OCI-LY7 (cell line): ENCODE measurements at regions not wholly inside any gene's neighbourhood (a gene's known extent, or its start where the extent isn't known, plus 50 kb on each side); places are given as distances from the start of the nearest gene placed in this dataset.
"Not testable (repeated sequence)": the region's sequence is repeated elsewhere in the genome, so short reads cannot be mapped to it uniquely, and the experiment has no call there.

Experiments
- BruUV-seq: library from RNA; stranded (reverse); fragments of 400-500 nt; replicated peaks from 2 replicates; lab custom pipeline; 2021; lab: Mats Ljungman, UMichigan
- CTCF ChIA-PET: fragments of 300-600 bp; sonication (Branson Sonifier 250); formaldehyde crosslinking; loops from one replicate; lab custom pipeline; 2022; ENCODE audit warnings: antibody characterized with exemption; ENCODE audit not compliant: unreplicated experiment; lab: Charles Lee
- POLR2A ChIA-PET: fragments of 300-600 bp; sonication (Branson Sonifier 250); formaldehyde crosslinking; loops from one replicate; lab custom pipeline; 2022; ENCODE audit warnings: antibody characterized with exemption; lab: Charles Lee
- DNase-seq: peaks from one replicate; pipeline ENCODE4 v3.0.0-alpha.2; 2015; ENCODE audit warnings: low spot score
- H2AFZ ChIP-seq: fragments of 200-600 bp; sonication (generic), shearing (Covaris generic); 2 replicates; pipeline ENCODE4 v1.6.1; 2014; ENCODE audit warnings: mild to moderate bottlenecking, antibody characterized with exemption, low read length, moderate library complexity
- H3K27ac ChIP-seq: fragments of 200-600 bp; sonication (generic); 2 replicates; pipeline ENCODE4 v1.5.1; 2014; ENCODE audit warnings: mixed run types, low read depth, mild to moderate bottlenecking, moderate library complexity, low read length, inconsistent platforms; ENCODE audit not compliant: poor library complexity, severe bottlenecking
- H3K36me3 ChIP-seq: fragments of 200-600 bp; sonication (generic); 2 replicates; pipeline ENCODE4 v1.6.1; 2014; ENCODE audit warnings: mild to moderate bottlenecking, antibody characterized with exemption, low read length, moderate library complexity, mixed read lengths; ENCODE audit not compliant: insufficient read depth
- H3K4me1 ChIP-seq: fragments of 200-600 bp; sonication (generic); 2 replicates; pipeline ENCODE4 v1.5.1; 2014; ENCODE audit warnings: mild to moderate bottlenecking, low read length; ENCODE audit not compliant: insufficient read depth, poor library complexity, severe bottlenecking
- H3K4me2 ChIP-seq: fragments of 200-600 bp; sonication (generic); 2 replicates; pipeline ENCODE4 v1.6.1; 2014; ENCODE audit warnings: mild to moderate bottlenecking, low read length
- H3K4me3 ChIP-seq: fragments of 200-600 bp; sonication (generic); 2 replicates; pipeline ENCODE4 v1.5.1; 2014; ENCODE audit warnings: mild to moderate bottlenecking, low read depth, low read length; ENCODE audit not compliant: poor library complexity, severe bottlenecking
- H3K79me2 ChIP-seq: fragments of 200-600 bp; sonication (generic); 2 replicates; pipeline ENCODE4 v1.6.1; 2016; ENCODE audit warnings: low read depth, mild to moderate bottlenecking, low read length, moderate library complexity, mixed read lengths; ENCODE audit not compliant: insufficient read depth
- H3K9me2 ChIP-seq: fragments of 200-600 bp; sonication (generic); 2 replicates; pipeline ENCODE4 v1.6.1; 2016; ENCODE audit warnings: mild to moderate bottlenecking, low read length, mixed read lengths; ENCODE audit not compliant: insufficient read depth
- H3K9me3 ChIP-seq: fragments of 200-600 bp; sonication (generic); 2 replicates; pipeline ENCODE4 v1.6.1; 2014; ENCODE audit warnings: mild to moderate bottlenecking, mixed run types, low read length, mixed read lengths
- H4K20me1 ChIP-seq: fragments of 200-600 bp; sonication (generic); 2 replicates; pipeline ENCODE4 v1.6.1; 2014; ENCODE audit warnings: mild to moderate bottlenecking, antibody characterized with exemption, low read length, moderate library complexity, mixed read lengths; ENCODE audit not compliant: insufficient read depth
- EZH2phosphoT487 ChIP-seq: fragments of 200-600 bp; sonication (generic); IDR thresholded peaks from 2 replicates; pipeline ENCODE4 v1.6.1; 2018; ENCODE audit warnings: low read depth, borderline replicate concordance, mild to moderate bottlenecking, mixed run types, antibody characterized with exemption, low read length, moderate library complexity, mixed read lengths
- intact Hi-C: fragments of 100-400 bp; cut with micrococcal nuclease; formaldehyde crosslinking; loops from one replicate; pipeline ENCODE4 v1.10.0; 2022; ENCODE audit not compliant: unreplicated experiment
- TF ChIP-seq, protein P1 (sequence below): fragments of 200-600 bp; sonication (generic); conservative IDR thresholded peaks from 2 replicates; pipeline ENCODE4 v1.5.1; 2014; ENCODE audit warnings: mild to moderate bottlenecking, antibody characterized with exemption, low read length, moderate library complexity, mixed read lengths

DNA sequence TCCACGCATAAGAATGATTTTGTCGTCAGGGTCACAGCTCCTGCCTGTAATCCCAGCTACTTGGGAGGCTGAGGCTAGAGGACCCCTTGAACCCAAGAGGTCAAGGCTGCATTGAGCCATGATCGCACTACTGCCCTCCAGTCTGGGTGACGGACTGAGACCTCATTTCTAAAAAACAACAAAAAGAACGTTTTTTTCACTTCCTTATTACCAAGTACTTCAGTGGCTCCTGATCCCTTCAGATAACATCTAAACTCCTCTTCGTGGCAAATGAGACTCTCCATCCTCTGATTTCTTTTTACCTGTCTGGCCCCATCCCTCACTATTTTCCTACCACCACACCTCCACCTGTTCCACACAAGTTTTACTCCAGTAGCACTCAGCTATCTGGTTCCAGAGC, 105.4 kb upstream of the TLK1 start:
- Histone ChIP-seq H3K9me3 (no peaks in the 10 kb centered on the region), H3K4me2 (peak overlapping the region; percentile 36), H3K79me2 (no peaks in the 10 kb centered on the region), H3K4me1 (peaks cover 28% of the 10 kb centered on the region), H2AFZ (peak overlapping the region; percentile 96), H3K9me2 (no peaks in the 10 kb centered on the region), H3K36me3 (no peaks in the 10 kb centered on the region), H3K27ac (peak overlapping the region; percentile 19), H4K20me1 (no peaks in the 10 kb centered on the region), H3K4me3 (no peak overlapping the region)
- BruUV-seq = no TSS peak
- TF ChIP-seq, protein P1, sequence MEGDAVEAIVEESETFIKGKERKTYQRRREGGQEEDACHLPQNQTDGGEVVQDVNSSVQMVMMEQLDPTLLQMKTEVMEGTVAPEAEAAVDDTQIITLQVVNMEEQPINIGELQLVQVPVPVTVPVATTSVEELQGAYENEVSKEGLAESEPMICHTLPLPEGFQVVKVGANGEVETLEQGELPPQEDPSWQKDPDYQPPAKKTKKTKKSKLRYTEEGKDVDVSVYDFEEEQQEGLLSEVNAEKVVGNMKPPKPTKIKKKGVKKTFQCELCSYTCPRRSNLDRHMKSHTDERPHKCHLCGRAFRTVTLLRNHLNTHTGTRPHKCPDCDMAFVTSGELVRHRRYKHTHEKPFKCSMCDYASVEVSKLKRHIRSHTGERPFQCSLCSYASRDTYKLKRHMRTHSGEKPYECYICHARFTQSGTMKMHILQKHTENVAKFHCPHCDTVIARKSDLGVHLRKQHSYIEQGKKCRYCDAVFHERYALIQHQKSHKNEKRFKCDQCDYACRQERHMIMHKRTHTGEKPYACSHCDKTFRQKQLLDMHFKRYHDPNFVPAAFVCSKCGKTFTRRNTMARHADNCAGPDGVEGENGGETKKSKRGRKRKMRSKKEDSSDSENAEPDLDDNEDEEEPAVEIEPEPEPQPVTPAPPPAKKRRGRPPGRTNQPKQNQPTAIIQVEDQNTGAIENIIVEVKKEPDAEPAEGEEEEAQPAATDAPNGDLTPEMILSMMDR = no peak
- no peak for TF ChIP-seq EZH2phosphoT487
- DNase-seq = peak; percentile 42
- ChIA-PET CTCF (no interaction called here), POLR2A (interaction anchor here (0.5 to 2.6 kb wide), 12 partner anchors 8 to 289 kb away, joined by 3 to 10 read pairs (median 4); no protein-coding TSS in a partner anchor)
- intact Hi-C loops = no loop called here

DNA sequence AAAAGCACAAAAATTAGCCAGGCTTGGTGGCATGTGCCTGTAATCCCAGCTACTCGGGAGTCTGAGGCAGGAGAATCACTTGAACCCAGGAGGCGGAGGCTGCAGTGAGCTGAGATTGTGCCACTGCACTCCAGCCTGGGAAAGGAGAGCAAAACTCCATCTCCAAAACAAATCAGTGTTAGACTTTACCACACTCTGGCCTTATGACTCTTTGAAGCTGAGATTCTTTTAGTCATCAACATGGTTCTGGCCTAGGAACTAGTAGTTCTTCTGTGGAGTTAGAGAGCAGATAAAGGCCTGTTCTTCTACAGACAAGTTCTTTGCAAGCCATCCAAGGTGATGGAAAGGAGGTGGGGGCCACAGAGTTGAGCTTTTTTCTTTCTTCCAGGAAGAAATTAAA, 100.8 kb upstream of the TLK1 start:
- intact Hi-C loops, CTCF ChIA-PET, DNase-seq, H3K9me2 ChIP-seq, BruUV-seq, H3K79me2 ChIP-seq, H3K27ac ChIP-seq, H3K36me3 ChIP-seq, H3K4me2 ChIP-seq, H3K9me3 ChIP-seq, H3K4me3 ChIP-seq, H4K20me1 ChIP-seq: not testable (repeated sequence)
- POLR2A ChIA-PET = interaction anchor here (0.5 to 1.5 kb wide), 5 partner anchors 13 to 1201 kb away, joined by 3 to 4 read pairs (median 3); no protein-coding TSS in a partner anchor
- H3K4me1 ChIP-seq = peaks cover 23% of the 10 kb centered on the region
- H2AFZ ChIP-seq = peak overlapping the region; percentile 11; the same call in 1 of the 2 replicates

DNA sequence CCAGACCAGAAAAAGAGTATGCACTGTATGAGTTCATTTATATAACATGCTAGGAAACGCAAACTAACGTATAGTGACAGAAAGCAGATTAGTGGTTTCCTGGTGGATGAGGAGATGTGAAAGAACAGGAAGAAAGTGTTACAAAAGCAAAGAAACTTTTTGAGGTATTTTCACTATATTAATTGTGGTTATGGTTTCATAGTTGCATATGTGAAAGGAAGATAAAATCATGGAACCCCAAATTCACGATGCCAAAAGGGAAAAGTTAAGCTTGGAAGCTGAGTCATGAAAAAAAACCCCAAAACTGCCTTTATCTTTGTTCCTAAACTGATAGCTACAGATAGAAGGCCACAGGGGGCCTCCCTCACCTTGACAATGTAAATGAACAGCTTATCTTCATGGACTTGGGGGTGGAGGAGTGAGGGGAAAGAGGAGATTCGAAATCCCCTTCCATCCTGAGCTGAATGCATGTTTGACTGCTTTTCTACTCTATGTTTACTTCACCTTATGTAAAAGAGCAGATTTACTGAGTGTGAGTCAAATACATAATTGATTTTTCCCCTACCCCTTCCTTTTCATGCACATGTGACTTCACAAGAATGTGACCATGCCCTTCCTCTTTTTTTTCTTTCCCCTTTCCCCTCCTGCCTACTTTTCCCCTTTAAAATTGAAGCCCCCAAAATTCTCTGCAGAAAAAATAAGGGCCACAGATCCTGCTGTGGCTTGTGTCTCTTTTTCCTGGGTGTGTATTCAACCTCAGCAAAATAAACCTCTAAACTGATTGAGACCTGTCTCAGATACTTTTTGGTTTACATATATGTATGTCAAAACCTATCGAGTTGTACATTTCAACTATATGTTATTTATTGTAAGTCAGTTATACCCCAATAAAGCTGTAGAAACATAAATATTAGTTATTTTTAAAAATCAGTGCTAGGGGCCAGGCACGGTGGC, 100.1 kb upstream of the TLK1 start:
- Histone ChIP-seq H3K4me1 (peaks cover 15% of the 10 kb centered on the region), H3K4me2 (no peak overlapping the region), H4K20me1 (no peaks in the 10 kb centered on the region), H3K36me3 (no peaks in the 10 kb centered on the region; the same call in 1 of the 2 replicates), H3K79me2 (no peaks in the 10 kb centered on the region), H2AFZ (peak overlapping the region; percentile 54; the same call in 1 of the 2 replicates), H3K9me2 (no peaks in the 10 kb centered on the region), H3K27ac (no peak overlapping the region), H3K9me3 (peaks cover 7% of the 10 kb centered on the region; the same call in 1 of the 2 replicates), H3K4me3 (no peak overlapping the region)
- intact Hi-C loops = loop anchor here (1.0 kb wide), 1 partner anchor 156 kb away; no protein-coding TSS in a partner anchor
- BruUV-seq = no TSS peak
- POLR2A ChIA-PET = interaction anchor here (0.7 to 1.5 kb wide), 6 partner anchors 9 to 72 kb away, joined by 3 to 4 read pairs (median 3); no protein-coding TSS in a partner anchor
- TF ChIP-seq, protein P1 = peak; percentile 37; the same call in 1 of the 2 replicates
- TF ChIP-seq EZH2phosphoT487 = no peak
- CTCF ChIA-PET = no interaction called here
- DNase-seq = peak; percentile 15
